ELF-1 (cell line): ENCODE measurements at regions not wholly inside any gene's neighbourhood (a gene's known extent, or its start where the extent isn't known, plus 50 kb on each side); places are given as distances from the start of the nearest gene placed in this dataset.

ENCODE experiments used
- DNase-seq: peaks from one replicate; pipeline ENCODE4 v3.0.0-alpha.2; 2016; ENCODE audit warnings: low read depth, low spot score

DNA sequence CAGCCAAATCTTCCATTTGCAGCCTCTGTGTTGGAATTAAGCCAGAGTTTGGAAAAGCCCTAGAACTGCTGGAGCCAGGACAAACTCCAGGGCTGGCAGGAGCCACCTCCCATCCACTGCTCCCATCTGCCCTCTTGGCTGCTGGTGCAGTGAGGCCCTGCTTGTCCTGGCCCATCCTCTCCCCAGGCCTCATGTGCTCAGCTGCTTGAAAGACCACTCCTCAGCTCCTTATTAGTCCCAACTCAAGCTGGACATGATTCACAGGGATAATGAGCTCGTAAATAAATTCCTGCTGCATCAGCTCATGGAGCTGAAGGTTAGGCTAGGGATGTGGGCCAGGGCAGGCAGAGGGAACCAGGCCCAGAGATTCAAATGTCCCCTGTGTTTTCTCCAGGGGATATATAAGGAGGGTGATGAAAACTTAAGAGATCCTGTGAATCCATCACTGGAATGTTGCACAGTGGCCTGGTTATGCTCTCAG is 282.8 kb downstream of the RPS24 start:
- DNase-seq: peak; percentile 83

DNA sequence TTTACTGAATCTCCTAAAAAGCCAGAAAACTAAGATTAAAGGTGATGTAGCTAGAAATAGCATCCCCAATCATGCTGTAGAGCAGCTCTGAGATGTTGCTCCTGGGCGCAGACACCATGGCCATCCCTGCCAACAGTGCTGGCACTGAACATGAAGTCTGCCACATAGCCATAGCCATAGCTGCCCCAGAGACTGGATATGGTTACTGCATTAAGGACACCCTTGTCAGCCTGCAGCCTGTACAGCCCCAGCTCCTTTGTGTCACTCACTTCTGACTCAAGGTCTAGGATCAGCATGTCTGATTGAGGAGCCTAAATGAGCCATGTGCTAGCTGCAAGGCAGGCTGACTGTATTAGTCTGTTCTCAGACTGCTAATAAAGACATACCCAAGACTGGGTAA is 284.6 kb downstream of the RPS24 start:
- DNase-seq: no peak

DNA sequence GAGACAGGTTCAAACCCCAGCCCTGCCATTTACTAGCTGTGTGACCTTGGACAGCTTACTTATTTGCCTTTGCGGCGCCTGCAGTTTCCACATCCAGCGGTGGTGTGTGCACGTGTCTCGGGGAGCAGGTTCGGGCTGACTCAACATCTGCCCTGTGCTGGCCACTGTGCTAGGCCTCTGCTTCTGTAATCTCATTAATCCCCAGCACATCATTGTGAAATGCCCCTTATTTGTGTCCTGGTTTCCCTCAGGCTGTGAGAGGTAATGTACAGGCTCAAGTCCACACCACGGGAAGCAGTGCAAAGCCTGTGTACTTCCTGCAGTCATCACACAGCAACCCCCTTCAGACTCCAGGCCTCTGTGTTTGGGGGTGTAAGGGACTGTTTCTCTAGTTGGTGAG is 285.7 kb downstream of the RPS24 start:
- DNase-seq: peak; percentile 57

DNA sequence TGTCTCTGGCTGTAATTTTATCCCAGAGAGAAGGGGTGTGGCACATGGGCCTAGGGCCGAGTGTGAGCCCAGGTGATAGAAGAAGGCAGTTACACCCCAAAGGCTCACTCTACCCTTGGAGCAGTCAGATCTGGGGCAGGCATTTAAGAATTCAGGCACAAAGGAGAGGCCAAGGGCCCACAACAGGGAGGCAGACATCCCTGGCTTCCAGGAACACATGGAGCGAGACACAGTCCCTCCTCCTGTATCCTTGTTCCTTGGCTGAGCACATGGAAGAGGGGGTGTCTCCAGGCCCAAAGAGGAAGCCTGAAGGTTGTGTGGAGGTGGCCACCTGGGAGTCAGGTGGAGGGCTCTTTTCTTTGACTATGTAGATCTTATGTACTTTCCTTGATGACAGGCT is 286.2 kb downstream of the RPS24 start:
- DNase-seq: no peak

DNA sequence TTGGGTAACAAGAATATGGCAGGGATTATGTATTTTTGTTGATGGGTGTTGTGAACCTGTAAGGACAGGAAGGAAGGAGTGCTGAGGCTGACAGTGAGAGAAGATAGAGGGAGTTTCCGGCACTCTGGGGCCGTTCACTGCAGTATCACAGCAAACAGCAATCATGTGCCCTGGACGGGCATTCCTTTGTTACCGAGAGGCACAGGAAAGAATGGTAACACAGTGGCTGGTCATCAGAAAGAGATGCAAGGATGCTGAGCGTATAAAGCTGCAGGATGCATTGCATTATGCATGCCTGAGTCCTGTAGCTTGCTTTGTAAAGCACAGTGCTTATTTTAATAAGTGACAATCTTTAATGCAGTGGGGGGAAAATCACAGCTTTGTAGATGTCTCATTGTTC is 286.8 kb downstream of the RPS24 start:
- no peak for DNase-seq

DNA sequence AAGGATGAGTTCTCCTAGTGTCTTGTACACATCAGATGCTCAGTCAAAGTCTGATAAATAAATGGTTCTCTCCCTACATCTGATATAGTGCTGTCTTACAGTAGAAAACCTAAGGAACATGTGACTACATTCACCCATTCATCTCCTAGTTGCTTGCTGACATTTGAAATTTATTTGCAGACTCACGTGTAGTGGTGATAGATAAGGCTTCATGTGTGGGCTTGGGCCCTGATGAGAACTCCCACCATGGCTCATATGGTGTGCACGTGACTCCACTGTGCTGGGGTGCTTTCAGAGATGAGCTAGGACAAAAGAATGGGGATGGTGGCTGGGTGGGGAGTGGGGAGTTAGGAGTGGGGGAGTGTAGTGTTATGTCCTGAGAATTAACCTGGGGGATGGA is 287.3 kb downstream of the RPS24 start:
- no peak for DNase-seq

DNA sequence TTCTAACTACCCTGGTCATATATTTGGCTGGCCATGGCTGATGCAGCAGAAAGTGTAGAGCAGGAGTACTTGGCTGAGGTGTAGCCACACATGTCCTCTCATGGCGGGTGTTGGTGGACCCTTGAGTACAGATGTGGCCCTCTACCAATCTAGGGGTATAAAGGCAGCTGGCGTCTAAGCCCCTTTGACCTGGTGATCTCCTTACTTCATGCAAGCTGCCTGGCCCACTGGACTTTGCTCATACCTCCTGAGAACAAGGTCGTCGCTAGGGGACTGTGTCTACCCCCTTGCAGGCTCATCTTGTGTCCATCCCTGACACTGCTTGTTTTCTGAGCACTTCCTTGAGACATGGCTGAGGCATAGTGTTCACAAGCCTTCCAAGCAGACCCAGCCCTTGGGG is 287.8 kb downstream of the RPS24 start:
- no peak for DNase-seq

DNA sequence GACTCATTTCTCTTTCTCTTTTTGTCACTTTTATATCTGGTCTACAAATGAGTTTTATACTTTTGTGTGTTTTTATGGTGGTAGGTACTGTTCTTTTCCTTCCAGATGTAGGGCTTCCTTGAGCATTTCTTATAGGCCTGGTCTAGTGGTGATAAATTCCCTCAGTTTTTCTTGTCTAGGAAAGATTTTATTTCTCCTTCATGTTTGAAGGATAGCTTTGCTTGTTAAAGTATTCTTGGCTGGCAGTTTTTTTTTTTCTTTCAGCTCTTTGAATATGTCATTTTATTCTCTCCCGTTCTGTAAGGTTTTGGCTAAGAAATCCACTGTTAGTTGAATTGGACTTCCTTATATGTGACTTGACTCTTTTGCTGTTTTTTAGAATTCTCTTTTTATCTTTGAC is 292.7 kb downstream of the RPS24 start:
- no peak for DNase-seq

DNA sequence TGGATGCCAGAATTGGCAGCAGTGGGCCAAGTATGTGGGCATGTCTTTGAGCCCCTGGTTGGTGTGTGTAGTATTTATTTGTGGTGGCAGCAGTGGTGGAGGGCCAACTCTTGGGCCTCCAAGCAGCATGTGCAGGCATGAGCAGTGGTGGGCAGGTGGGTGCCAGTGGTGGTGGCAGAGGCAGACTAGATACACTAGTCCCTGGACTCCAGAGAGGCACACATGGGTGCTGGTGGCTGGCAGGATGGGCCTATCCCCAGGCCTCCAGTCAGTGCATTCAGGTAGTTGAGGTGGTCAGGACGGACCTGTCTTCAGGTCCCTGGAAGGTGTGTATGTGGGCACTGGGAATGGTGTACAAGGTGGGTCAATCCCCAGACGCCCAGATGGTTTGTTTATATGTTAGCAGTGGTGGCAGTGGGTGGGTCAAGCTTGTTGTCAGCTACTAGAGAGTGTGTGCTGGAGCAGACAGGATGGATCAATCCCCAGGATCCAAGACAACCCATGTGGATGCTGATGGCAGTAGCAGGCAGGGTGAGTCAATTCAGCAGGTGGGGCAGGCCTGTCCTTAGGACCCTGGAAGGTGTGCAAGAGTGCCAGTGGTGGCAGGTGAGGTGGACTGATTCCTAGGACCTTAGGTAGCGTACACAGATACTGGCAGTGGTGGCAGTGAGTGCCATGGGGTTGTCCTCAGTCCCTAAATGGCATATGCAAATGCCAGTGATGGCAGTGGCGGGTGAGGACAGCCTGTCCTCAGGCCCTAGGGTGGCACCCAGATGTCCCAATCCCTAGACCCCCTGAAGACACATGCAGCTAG is 294.3 kb downstream of the RPS24 start:
- no peak for DNase-seq

DNA sequence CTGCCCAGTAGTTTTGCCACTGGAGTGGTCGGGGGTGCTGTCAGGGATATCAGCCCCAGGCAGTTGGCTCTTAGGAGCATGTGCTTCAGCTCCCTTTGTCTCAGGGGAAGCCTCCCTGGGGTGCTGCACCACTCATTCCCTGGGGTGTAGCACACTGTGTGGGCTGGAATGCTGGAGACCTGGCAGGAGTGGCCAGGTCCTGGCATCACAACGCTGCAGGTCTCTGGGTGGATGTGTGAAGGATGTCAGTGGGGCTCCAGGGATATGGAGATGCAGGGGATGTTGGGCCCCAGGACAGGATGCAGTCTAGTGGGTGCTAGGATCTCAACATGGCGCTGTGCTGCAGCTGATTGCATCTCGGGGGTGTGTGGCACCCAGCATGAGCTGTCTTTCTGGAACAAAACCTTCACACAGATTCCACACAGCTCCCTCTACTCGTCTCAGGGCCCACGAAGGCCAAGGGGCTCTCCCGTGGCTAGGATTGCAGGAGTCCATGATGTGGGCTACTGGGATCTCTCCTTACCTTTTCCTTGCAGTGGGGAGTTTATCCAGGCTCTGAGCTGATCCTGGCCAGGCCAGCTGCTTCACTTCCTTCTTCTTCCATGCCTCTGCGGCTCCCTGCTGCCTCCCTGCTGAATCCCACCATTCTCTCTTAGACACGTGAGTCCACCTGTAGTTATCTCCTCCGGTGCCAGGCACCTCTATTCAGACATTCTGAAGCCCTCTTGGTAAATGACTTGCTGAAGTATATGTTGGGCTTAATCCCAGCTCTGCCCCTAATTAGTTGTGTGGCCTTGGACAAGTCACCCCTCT is 295.1 kb downstream of the RPS24 start:
- no peak for DNase-seq

DNA sequence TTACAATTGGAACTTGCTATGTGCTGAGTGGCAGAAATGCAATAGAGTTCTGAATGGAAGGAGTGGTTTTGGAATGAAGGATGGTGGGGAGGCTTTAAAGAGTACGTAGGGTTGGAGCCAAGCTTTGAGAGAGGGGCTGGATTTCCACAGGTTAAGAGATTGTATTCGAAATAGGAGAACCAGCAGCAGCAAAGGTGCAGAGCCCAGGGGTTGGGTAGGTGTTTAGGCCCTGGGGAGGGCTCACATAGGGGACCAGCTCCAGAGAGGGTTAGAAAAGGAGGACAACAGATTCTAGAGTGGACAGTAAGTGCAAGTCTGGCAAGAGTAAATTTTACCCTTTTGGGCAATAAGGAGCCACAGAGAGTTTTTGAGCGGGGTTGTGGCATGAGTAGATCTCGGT is 297.2 kb downstream of the RPS24 start:
- DNase-seq: no peak

DNA sequence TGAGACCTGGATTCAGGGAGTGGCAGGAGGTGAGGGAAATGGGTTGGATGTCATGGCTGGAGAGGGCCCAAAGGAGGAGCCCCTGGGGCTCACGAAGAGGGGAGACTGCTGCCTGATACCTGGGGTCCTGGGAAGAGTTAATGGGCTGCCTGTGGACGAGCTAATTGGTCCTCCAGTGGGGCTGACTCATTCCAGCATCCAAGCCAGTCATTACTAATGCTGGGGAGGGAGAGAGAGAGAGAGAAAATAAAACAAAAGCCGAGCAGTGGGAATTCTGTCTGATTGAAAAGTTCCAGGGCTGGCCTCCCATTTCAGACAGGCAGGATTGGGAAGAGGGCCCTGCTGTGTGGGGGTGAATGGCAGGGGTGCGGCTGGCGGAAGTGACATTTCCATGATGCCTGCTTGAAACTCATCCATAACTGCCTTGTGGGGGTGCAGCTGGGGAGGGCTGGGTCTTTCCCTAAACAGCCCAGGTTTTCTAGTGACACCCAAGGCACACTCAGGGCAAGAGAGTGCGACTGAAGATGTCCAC is 297.8 kb downstream of the RPS24 start:
- DNase-seq: peak; percentile 20

DNA sequence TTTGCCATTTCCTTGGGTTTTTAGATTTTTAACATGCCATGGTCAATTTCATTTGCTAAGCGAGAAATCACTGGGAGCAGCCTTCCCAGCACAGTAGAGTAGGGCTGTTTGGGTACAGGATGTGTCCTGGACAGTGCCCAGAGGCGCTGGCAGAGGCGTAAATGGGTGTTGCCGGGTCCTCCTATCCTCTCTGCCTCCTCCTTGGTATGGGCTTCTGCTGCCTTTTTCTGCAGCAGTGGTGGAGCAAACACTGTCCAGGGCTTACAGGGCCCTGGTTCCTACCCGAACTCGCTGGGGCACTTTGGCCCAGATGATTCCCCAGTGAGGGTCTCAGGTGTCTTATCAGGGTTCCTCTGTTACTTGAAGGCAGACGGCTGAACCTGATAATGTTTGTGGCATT is 298.3 kb downstream of the RPS24 start:
- DNase-seq: no peak

DNA sequence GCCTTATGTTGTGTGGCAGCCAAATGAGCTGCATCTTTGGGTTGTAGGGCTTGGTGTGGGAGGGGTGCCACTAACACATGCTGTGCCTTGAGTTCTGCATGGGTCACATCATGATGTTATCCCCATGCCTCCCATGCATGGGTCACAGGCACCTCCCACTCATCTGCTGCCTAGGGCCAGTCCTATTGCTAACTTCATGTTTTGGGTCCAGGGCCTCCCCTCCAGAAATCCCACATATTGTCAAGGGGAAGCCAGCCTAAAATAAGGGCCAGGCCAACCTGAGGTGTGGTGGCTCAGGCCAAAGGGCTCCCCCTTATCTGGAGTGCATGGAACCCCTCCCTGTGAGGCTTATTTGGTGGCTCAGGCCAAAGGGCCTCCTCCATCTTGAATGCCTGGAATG is 299.0 kb downstream of the RPS24 start:
- DNase-seq: no peak

DNA sequence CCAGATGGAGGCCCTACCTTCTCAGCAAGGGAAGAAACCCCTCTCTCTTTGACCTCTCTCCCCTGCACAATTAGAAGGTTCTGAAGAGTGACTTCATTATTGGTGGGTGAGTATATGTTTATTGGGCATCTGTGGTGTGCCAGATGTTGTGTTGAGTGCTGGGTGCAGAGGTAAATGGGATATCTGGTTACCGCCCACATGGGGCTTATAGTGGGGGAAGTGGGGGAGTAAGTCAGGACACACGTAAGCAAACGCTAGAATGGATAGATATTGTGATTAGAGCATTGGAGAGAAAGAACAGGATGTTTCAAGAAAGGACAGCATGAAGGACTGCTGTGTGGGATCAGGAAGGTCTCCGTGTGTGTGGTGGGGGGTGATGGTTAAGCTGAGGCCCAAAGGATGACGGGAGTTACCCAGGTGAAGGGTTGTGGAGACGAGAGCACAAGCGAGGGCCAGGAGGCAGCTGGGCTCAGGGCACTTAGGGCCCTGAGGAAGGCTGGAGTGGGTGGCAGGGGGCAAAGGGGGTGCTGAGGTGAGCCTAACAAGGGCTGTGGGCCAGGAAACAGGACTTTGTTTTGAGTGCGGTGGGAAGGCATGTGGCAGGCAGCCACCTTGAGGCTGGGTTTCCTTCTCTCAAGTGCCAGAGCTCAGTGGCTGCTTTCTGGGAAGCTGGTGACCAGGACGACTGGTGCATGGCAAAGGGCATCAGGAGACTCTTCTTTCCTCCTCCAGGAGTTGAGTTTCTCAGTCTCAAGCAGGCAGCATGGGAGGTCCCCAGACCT is 299.9 kb downstream of the RPS24 start:
- DNase-seq: no peak

DNA sequence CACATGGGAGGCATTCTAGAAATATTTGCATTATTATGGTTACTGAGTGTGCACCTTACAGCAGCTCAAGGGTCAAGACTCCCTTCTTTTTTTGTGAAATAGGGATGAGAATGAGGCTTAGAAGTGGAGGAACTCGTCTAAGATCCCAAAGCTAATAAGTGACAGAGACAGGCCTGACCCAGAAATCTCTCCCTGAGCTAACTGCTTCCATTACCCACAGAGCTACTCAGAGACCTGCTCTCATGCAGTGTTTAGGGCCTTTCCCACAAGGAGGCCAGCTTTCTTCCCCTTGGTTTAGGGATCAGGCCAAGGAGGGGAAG is 301.7 kb downstream of the RPS24 start:
- DNase-seq: no peak

DNA sequence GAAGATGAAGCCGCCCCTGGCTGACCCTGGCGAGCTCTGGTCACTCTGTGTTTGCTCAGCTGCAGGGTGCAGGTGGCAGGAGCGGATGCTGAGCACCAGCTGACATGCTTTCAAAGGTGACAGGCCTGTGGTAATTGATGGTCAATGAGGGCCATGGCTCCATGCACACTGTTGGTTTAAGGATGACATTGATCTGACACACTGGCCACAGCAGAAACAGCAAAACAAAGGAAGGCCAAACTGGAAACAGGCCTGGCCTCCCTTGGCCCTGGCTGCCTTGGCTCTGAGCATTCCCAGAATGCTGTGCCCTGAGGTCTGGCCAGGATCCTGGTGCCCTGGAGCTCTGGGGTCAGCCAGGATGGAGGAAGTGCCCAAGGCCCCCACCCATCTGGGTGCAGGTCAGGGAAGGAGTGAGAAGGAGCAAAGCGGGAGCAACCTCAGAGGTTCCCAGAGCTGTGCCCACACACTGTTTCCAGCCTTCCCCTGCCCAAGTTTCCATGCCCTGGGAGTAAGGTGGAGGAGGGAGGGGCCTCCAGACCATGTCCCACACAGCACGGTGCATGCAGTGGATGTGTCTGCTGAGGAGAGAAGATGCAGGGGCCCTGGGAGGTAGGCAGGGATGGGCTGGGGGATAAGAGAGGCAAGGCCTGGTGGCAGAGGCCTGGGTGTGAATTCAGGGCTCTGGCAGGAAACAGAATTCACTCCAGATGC is 302.2 kb downstream of the RPS24 start:
- no peak for DNase-seq

DNA sequence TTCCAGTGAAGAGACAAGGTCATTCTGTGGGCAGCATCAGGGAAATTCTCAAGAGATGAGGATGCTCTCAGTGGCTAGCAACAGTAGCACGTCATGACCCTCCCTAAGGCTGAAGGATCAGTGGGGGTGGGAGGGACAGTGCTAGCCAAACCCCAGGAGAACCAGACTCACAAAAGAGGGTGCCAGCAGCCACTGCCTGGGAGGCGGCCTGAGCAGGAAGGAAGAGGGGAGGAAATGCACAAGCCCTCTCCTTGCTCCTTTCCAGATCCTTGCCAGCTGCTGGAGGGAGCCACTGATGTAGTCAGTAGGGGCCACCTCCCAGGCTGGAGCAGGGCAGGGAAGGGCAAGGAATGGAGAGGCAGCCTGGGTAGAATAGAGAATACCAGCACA is 302.7 kb downstream of the RPS24 start:
- DNase-seq: no peak

DNA sequence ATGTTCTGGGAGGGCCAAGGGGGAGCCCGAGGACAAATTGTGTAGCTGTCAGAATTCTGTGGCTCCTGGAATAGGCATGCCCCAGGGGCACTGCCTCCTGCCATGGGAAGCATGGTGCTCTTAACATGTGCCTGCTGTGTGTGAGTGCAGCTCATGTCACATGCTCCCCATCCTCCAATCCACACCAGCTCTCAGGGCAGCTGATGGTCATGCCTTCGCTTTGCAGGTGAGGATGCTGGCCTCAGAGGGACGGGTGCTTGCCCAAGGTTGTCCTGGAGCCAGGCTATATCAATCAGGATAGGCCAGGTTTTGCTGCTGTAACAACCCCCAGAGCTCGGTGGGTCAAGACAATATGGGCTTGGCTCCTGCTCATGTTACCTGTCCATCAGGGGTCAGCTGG is 303.4 kb downstream of the RPS24 start:
- no peak for DNase-seq

DNA sequence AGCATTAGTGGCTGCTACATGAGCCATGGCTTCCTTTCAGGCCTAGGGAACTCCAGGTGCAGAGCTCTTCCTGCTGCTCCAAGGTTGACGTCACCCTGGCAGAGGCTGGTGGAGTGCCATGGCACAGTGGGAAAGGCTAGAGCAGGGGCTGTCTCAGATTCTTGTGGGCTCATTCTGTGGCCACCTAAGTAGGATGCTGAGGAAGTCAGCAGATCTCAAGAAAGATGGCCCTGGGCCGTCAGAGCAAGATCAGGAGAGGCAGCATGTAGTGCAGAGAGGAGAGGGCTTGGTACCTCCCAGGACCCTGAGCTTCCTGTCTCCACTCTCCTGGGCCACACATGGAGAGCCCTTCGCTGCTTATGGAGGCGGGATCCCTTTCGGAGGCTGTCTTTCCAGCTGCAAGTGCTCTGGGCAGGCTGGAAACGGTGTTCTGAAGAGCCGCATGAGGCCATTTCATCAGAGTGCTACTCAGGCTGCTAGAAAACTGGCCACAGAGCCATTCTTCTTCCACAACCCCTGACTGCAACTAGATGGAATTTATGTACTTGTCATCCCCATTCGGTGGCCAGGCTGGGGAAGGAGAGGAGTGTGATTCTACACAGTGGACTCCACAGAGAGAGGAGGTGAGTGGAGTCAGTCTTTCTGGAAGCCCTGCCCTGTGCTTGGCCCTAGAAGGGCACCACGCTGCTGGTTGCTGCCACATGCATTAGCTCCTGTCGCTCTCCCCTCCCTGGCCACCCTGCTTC is 304.2 kb downstream of the RPS24 start:
- no peak for DNase-seq

DNA sequence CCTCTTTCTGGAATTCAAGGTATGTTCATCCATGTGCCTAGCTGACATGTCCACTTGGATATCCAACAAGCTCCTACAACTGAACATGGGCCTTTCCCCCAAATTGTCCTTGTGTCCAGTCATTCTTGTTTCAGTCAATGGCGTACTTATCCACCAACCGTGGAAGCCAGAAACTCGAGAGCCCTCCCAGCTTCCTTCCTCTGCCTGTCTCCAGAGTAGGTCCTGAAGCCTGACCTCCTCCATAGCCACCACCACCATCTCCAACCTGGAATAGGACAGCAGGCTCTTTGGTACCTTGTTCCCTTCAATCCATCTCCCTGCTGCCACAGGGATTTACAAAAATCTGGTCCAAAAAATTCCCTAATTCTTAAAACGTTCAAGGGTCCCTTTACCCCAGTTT is 305.1 kb downstream of the RPS24 start:
- DNase-seq: no peak
